ENCODE measurements at regions not wholly inside any gene's neighbourhood (a gene's known extent, or its start where the extent isn't known, plus 50 kb on each side); places are given as distances from the start of the nearest gene placed in this dataset.

DNA sequence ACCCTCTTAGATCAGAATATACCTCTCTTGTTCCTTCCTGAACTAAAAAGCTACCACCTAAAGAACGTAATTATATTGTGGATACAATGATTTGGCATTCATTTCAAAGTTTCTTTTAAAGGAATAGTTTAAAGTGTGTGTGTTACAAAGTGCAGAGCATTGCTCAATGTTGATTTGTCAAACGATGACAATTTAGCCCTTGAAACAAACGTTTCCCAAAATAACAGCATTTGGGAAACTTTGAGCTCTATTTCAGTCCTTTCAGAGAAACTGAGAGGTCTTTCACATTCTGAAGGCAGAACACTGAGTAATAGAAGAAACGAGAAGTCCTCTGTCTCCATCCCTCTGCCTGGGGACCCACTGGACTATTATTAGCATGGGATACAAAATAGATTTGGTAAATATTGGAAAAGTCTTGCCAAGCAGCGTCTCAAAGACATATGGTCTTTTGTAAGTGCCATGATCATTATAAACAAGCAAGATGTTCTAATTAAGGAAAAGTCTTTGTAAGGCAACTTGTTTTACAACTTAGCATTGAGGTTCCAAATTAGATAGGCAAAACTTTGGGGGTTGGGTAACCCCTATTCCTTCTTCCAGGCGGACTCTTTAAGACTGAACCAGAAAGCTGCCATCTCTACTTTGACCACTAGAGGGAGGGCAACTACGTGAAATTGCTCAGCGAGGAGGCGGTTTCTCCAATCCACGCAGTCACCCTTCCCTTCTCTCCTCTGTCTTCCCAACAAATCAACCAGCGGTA is 208.8 kb downstream of the RNF144B start:
- TF ChIP-seq, protein P1, sequence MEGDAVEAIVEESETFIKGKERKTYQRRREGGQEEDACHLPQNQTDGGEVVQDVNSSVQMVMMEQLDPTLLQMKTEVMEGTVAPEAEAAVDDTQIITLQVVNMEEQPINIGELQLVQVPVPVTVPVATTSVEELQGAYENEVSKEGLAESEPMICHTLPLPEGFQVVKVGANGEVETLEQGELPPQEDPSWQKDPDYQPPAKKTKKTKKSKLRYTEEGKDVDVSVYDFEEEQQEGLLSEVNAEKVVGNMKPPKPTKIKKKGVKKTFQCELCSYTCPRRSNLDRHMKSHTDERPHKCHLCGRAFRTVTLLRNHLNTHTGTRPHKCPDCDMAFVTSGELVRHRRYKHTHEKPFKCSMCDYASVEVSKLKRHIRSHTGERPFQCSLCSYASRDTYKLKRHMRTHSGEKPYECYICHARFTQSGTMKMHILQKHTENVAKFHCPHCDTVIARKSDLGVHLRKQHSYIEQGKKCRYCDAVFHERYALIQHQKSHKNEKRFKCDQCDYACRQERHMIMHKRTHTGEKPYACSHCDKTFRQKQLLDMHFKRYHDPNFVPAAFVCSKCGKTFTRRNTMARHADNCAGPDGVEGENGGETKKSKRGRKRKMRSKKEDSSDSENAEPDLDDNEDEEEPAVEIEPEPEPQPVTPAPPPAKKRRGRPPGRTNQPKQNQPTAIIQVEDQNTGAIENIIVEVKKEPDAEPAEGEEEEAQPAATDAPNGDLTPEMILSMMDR (IDR thresholded peaks at IDR 0.05 in 2 of 3, conservative IDR thresholded peaks at IDR 0.05 in 1 of 3; ENCODE audit: control insufficient read depth in 2 of 3, extremely low read depth in 1 of 3, insufficient read depth in 1 of 3, low read depth in 3 of 3, low read length in 3 of 3) = peak; percentile 84 to 95 (median 92)
- TF ChIP-seq POLR2AphosphoS5 (IDR thresholded peaks at IDR 0.05; ENCODE audit: low read length) (no peak), ZBTB40 (IDR thresholded peaks at IDR 0.05; ENCODE audit: borderline replicate concordance) (no peak), IKZF1 (conservative IDR thresholded peaks at IDR 0.05) (no peak), IRF3 (IDR thresholded peaks at IDR 0.05) (no peak), TAF1 (IDR thresholded peaks at IDR 0.05; ENCODE audit: borderline replicate concordance, low read depth, low read length) (no peak), POLR2AphosphoS2 (IDR thresholded peaks at IDR 0.05; ENCODE audit: low read depth, low read length) (no peak), BCL11A (IDR thresholded peaks at IDR 0.05; ENCODE audit: low read depth, low read length) (no peak), SUZ12 (IDR thresholded peaks at IDR 0.05; ENCODE audit: unreplicated experiment) (no peak), BRCA1 (IDR thresholded peaks at IDR 0.05; ENCODE audit: low read depth, low read length) (no peak)
- TF ChIP-seq, protein P2, sequence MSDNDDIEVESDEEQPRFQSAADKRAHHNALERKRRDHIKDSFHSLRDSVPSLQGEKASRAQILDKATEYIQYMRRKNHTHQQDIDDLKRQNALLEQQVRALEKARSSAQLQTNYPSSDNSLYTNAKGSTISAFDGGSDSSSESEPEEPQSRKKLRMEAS (IDR thresholded peaks at IDR 0.05; ENCODE audit: low read depth, low read length) = no peak
- TF ChIP-seq, protein P3, sequence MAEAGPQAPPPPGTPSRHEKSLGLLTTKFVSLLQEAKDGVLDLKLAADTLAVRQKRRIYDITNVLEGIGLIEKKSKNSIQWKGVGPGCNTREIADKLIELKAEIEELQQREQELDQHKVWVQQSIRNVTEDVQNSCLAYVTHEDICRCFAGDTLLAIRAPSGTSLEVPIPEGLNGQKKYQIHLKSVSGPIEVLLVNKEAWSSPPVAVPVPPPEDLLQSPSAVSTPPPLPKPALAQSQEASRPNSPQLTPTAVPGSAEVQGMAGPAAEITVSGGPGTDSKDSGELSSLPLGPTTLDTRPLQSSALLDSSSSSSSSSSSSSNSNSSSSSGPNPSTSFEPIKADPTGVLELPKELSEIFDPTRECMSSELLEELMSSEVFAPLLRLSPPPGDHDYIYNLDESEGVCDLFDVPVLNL (IDR thresholded peaks at IDR 0.05; ENCODE audit: low read depth, low read length) = no peak

All from GM12878 (cell line).